ENCODE measurements at regions not wholly inside any gene's neighbourhood (a gene's known extent, or its start where the extent isn't known, plus 50 kb on each side); places are given as distances from the start of the nearest gene placed in this dataset.

- TF ChIP-seq POLR2AphosphoS5 (IDR thresholded peaks at IDR 0.05; ENCODE audit: low read depth) (no peak), CTCF (IDR thresholded peaks at IDR 0.05; ENCODE audit: insufficient read depth, low read length) (no peak)
Observed at GRCh38 chr1:98336472-98337083, 324.9 kb upstream of the SNX7 start.
